ENCODE measurements at regions not wholly inside any gene's neighbourhood (a gene's known extent, or its start where the extent isn't known, plus 50 kb on each side); places are given as distances from the start of the nearest gene placed in this dataset.

DNA sequence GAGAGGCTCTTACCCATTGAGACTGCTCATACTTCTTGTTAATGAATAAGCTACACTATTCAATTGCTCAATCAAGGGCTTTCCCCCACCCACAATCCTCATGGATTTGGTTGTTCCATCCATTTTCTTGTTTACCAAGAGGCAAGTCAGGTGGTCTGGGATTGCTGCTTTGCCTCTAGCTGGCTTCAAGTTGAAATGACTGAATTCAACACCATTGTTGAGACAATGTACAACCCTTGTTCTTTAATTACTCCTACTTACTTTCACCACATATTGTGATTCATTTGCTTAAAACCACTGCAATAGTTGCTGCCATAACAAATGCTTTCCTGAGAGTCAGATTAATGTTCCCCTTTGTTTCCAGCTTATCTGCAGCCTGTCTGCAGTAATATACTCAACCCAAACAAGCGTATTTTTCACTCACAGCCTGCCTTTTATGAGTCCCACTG lies 532.2 kb downstream of the RIT2 start:
- TF ChIP-seq, protein P1, sequence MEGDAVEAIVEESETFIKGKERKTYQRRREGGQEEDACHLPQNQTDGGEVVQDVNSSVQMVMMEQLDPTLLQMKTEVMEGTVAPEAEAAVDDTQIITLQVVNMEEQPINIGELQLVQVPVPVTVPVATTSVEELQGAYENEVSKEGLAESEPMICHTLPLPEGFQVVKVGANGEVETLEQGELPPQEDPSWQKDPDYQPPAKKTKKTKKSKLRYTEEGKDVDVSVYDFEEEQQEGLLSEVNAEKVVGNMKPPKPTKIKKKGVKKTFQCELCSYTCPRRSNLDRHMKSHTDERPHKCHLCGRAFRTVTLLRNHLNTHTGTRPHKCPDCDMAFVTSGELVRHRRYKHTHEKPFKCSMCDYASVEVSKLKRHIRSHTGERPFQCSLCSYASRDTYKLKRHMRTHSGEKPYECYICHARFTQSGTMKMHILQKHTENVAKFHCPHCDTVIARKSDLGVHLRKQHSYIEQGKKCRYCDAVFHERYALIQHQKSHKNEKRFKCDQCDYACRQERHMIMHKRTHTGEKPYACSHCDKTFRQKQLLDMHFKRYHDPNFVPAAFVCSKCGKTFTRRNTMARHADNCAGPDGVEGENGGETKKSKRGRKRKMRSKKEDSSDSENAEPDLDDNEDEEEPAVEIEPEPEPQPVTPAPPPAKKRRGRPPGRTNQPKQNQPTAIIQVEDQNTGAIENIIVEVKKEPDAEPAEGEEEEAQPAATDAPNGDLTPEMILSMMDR (IDR thresholded peaks at IDR 0.05) = no peak
- no peak for TF ChIP-seq POLR2A (IDR thresholded peaks at IDR 0.05)
